ENCODE measurements at regions not wholly inside any gene's neighbourhood (a gene's known extent, or its start where the extent isn't known, plus 50 kb on each side); places are given as distances from the start of the nearest gene placed in this dataset.

- TF ChIP-seq CTCF (IDR thresholded peaks at IDR 0.05) (no peak), EP300 (IDR thresholded peaks at IDR 0.05) (no peak)
Observed at GRCh38 chr5:67265951-67266350, 69.4 kb upstream of the CD180 start.

All from tibial nerve (tissue), 4 donors.